VCaP (cell line): ENCODE measurements at regions not wholly inside any gene's neighbourhood (a gene's known extent, or its start where the extent isn't known, plus 50 kb on each side); places are given as distances from the start of the nearest gene placed in this dataset.

Experiments
- H3K27ac ChIP-seq: fragments of 450-650 bp; 2 replicates; pipeline ENCODE4 v1.5.1; 2017
- TF ChIP-seq, protein P1 (sequence below): fragments of 450-650 bp; conservative IDR thresholded peaks from 2 replicates; pipeline ENCODE4 v1.5.1; 2017; ENCODE audit warnings: mild to moderate bottlenecking, moderate library complexity

DNA sequence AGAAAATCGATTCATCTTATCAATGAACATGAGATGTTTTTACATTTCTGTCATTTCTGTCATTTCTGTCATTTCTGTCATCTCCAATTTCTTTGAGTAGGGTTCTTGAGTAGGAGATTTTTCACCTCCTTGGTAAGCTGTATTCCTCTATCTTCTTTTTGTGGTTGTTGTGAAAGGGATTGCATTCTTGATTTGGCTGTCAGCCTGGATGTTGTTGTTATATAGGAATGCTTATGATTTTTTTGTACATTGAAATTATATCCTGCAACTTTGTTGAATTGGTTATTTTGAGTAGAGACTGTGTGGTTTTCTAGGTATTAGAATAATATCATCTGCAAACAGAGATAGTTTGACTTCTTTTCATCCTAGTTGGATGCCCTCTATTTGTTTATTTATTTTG is 1233.7 kb downstream of the PLA2G4A start:
- TF ChIP-seq, protein P1, sequence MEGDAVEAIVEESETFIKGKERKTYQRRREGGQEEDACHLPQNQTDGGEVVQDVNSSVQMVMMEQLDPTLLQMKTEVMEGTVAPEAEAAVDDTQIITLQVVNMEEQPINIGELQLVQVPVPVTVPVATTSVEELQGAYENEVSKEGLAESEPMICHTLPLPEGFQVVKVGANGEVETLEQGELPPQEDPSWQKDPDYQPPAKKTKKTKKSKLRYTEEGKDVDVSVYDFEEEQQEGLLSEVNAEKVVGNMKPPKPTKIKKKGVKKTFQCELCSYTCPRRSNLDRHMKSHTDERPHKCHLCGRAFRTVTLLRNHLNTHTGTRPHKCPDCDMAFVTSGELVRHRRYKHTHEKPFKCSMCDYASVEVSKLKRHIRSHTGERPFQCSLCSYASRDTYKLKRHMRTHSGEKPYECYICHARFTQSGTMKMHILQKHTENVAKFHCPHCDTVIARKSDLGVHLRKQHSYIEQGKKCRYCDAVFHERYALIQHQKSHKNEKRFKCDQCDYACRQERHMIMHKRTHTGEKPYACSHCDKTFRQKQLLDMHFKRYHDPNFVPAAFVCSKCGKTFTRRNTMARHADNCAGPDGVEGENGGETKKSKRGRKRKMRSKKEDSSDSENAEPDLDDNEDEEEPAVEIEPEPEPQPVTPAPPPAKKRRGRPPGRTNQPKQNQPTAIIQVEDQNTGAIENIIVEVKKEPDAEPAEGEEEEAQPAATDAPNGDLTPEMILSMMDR, result no peak
- no peak overlapping the region for H3K27ac ChIP-seq

DNA sequence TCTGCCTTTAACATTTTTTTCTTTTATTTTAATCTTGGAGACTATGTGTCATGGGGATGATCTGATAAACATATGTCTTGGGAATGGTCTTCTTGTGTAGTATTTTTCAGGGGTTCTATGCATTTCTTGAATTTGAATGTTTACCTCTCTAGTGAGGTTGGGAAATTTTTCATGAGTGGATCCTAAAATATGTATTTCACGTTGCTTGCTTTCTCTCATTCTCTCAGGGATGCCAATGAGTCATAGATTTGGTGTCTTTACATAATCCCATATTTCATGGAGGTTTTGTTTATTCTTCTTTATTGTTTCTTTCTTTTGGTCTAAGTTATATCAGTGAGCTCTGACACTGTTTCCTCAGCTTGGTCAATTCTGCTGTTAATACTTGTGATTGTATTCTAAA is 1237.2 kb downstream of the PLA2G4A start:
- H3K27ac ChIP-seq, result no peak overlapping the region
- TF ChIP-seq, protein P1, result no peak

DNA sequence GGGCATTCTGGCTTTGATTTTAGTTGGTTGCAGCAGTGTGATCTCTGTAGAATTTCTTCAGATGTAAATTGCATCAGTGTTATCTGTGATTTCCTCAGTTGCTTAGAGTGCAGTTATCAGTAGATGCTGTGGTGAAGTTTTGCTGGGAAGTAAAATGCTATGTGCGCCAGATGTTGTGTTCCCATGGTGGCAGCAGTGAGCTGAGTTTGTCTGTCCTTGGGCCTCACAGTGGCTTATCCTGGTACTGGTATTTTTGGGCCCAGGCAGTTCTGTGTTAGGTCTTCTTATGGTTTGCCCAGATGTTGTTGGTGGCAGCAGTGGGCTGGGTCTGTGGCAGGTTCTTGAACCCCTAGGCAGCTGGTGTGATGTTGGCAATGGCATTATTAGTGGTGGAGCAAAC is 1242.1 kb downstream of the PLA2G4A start:
- TF ChIP-seq, protein P1, result no peak
- no peak overlapping the region for H3K27ac ChIP-seq

DNA sequence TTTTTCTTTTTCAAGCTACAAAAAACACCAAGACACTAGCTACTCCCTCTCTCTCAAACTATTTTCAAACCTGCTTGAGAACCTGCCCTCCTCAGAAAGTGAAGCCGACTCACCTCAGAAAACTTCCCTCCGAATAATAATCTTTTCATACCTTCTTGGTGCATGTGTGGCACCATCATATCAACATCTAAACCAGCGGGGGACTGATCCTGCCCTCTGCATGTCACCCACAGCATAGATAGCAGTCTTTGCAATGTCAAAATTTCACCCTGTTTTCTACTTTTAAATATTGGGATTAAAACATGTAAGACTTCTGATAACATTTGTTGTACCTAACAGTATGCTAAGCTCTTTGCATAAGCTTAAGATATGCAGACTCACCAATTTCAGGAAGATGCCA is 1260.3 kb downstream of the PLA2G4A start:
- no peak overlapping the region for H3K27ac ChIP-seq
- TF ChIP-seq, protein P1, result no peak

DNA sequence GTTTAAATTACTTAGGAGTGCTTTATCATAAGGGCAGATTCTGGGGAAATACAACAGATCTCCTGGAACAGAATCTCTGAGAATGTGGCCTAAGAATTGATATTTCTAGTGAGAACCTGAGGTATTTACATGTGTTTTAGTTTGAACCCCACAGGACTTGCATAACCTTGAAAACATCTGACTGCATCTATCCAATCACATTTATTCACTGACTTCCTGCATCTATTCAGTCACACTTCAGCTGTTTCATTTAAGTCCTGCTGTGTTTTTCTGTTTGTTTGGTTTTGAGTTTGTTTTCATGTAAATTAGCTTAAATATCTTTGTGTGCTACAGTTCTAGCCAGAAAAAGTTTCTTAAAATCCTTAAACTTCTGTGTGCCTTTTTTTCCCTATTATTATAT is 1260.7 kb downstream of the PLA2G4A start:
- TF ChIP-seq, protein P1, result no peak
- H3K27ac ChIP-seq, result no peak overlapping the region

DNA sequence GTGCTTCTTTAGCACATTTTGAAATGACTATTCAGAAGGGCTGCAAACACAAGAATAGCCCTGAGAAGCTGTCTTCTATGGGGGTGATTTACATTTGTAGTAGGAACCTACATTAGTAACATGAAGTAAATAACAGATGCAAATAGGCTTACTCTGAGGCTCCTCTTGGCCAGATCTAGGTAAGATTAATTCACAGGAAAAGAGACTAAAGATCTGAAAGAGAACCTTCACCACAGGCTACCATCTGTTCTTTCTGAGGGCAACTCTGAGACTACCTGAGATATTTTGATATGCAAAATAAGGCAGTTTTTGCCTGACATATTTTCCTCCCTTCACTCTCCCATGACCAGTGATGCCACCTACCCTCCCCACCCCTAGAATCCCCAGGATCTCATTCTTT is 1267.8 kb downstream of the PLA2G4A start:
- H3K27ac ChIP-seq, result no peak overlapping the region
- TF ChIP-seq, protein P1, result no peak

DNA sequence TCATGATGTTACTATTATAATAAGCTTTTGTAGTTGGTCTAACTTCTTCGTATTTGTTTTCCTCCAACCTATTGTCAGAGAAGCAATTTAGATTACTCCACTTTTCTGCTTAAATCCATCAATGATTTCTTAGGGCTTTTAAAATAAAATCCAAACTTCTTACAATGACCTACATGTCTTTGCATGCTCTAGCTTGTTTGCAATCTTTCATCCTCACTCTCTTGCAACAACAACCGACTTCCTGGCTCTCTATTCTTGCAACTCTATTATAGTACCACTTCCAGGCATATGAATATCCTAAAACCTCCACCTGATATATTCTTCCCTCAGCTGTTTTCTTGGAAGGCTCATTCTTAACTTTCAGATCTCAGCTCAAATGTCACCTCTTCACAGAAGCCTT is 1288.7 kb downstream of the PLA2G4A start:
- H3K27ac ChIP-seq, result no peak overlapping the region
- TF ChIP-seq, protein P1, result no peak

DNA sequence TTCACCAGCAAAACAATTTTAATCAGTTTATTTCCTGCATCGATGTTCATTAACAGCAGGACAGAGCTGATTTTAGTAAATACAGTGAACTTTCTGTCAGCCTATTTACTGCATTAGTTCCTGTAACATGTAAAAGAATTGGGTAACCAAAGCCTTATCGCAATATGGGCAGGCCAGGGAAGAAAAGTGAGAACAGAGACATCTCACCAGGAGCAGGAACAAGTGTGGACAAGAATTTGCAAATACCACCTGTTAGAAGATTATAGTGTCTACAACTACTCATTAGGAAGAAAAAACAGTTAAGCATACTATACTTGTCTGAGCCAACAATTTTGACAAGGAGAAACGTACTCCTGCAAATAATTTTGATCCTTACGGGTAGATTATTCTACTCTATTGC is 1293.9 kb downstream of the PLA2G4A start:
- TF ChIP-seq, protein P1, result no peak
- no peak overlapping the region for H3K27ac ChIP-seq
